Choroid plexus epithelial cell (primary cell): ENCODE measurements at regions not wholly inside any gene's neighbourhood (a gene's known extent, or its start where the extent isn't known, plus 50 kb on each side); places are given as distances from the start of the nearest gene placed in this dataset.

Experiments
- DNase-seq: peaks from one replicate; pipeline ENCODE4 v3.0.0-alpha.2; 2010; ENCODE audit warnings: low read depth
- H3K4me3 ChIP-seq: 2 replicates; pipeline ENCODE4 v1.5.1; 2011; ENCODE audit warnings: low read depth, mild to moderate bottlenecking, control low read depth, low read length, moderate library complexity
- CTCF ChIP-seq: conservative IDR thresholded peaks from 2 replicates; pipeline ENCODE4 v1.5.1; 2011; ENCODE audit warnings: low read depth, mild to moderate bottlenecking, control low read depth, inconsistent platforms, low read length, moderate library complexity

- H3K4me3 ChIP-seq, result no peak overlapping the region
- DNase-seq, result peak; percentile 33
- no peak for TF ChIP-seq CTCF
Measured at GRCh38 chr4:111506706-111507105, 638.5 kb upstream of the FAM241A start.

- no peak for TF ChIP-seq CTCF
- no peak for DNase-seq
Measured at GRCh38 chr4:111510535-111510934, 634.7 kb upstream of the FAM241A start.

GRCh38 chr4:111512081-111512783 is 633.0 kb upstream of the FAM241A start:
- DNase-seq, result peak; percentile 89
- H3K4me3 ChIP-seq, result no peak overlapping the region
- no peak for TF ChIP-seq CTCF

More at GRCh38 chr4:111510535-111510934, 634.7 kb upstream of the FAM241A start:
- no peak overlapping the region for H3K4me3 ChIP-seq

- TF ChIP-seq CTCF, result no peak
- H3K4me3 ChIP-seq, result no peak overlapping the region
- DNase-seq, result no peak
Measured at GRCh38 chr4:111519683-111520082, 625.6 kb upstream of the FAM241A start.

- no peak for DNase-seq
- no peak for TF ChIP-seq CTCF
- H3K4me3 ChIP-seq, result no peak overlapping the region
Measured at GRCh38 chr4:111530446-111530845, 614.8 kb upstream of the FAM241A start.

- DNase-seq, result no peak
- no peak for TF ChIP-seq CTCF
- H3K4me3 ChIP-seq, result no peak overlapping the region
Measured at GRCh38 chr4:111535792-111536191, 609.5 kb upstream of the FAM241A start.

- no peak overlapping the region for H3K4me3 ChIP-seq
- no peak for DNase-seq
- no peak for TF ChIP-seq CTCF
Measured at GRCh38 chr4:111537165-111537564, 608.1 kb upstream of the FAM241A start.
